NCI-H748 treated with DMSO at 0.1 percent for 48 hours (cell line): ENCODE measurements at regions not wholly inside any gene's neighbourhood (a gene's known extent, or its start where the extent isn't known, plus 50 kb on each side); places are given as distances from the start of the nearest gene placed in this dataset.

Source experiments
- DNase-seq: peaks from one replicate; lab custom pipeline; 2025; lab: John Stamatoyannopoulos, UW

DNA sequence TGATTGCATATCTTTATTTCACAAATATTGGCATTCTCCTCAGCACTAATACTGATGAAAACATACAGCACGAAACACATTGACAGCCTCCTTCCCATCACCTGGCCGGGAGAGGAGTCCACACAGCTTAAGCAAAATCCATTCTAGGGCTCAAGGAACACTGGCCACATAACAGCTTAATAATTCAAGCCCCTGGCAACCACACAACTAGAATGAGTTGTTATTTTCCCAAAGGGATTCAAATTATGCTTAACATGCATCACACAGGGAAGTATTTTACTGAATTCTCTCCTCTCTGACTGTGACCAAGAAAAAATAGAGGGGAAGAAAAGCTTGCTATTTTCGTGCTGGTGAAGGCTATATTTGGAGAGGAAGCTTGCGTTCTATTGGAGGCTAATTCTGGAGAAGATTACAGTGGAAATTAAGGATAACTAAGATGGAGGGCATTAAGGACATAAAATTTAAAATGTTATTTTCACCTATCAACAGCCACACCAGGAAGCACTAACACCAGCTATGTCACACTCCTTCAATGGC is 198.5 kb downstream of the ADGRG6 start:
- no peak for DNase-seq

DNA sequence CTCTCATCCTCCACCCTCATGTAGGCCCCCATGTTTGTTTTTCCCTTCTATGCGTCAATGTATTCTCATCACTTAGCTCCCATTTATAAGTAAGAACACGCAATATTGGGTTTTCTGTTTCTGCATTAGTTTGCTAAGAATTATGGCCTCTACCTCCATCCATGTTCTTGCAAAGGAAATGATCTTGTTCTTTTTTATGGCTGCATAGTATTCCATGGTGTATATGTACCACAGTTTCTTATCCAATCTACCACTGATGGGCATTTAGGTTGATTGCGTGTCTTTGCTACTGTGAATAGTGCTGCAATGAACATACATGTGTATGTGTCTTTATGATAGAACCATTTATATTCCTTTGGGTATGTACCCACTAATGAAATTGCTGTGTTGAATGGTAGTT is 200.0 kb downstream of the ADGRG6 start:
- no peak for DNase-seq

DNA sequence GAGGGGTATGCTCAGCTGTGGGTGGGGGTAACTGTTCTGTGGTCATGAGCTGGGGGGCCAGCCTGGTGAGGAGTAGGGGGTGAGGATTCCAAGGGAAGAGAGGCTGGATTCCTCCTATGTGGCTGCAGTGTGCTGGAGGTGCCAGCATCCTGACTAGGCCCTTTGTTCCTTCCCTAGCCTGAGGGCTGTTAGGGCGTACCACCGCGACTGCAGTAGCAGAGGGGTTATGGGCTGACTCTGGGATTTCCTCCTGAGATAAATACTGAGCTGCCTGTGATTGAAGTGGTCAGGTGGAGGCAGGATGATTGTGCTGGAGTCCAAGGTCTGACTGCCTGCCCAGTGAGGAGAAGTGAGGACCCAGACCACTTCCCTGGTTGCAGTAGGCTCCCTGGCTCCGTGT is 205.3 kb downstream of the ADGRG6 start:
- DNase-seq = no peak

DNA sequence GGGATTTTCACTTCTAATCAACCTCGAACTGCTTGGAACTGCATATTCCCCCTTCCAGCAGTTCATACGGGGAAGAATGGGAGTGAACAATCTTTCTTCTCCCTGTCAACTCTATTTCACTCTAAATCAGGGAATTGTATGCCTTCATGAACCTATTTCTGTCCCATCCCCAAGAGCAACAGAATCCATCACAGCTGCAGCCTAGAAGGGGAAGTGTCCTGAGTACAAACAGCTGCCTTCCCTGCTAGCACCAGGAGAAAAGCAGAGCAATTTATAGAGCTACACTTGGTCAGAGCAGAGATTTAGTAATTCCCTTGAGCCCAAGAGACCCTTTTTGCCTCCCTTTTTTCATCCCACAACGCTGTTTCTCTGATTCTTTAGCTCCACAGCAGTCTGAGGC is 208.4 kb downstream of the ADGRG6 start:
- no peak for DNase-seq

DNA sequence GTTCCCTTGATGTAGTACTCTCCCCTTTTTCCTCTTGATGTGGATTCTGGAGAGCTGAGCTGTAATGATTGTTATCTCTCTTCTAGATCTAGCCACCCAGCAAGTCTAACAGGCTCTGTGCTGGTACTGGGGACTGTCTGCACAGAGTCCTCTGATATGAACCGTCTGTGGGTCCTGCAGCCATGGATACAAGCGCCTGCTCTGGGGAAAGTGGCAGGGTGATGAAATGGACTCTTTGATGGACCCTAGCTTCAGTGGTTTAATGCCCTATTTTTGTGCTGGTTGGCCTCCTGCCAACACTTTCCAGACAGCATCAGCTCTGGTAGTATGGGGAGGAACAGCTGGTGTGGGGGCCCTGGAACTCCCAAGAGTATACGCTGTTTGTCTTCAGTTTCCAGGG is 216.3 kb downstream of the ADGRG6 start:
- no peak for DNase-seq

DNA sequence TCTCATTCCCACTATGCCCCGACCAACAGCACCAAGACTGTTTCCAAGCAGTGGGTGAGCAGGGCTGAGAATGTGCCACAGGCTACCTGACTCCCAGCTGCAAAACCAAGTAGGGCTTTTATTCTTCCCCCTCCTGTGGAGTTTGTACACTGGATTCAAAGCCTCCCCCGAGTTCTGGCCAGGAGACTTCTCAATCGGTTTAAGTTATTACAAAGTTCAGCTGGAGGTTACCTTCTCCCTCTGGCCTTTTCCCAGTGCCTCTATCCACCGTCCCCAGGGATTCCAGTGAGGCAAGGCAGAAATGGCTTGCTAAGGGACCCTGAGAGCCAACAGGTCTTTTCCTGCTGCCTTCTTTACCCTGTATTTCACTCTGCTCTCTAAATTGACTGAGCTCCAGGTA is 217.0 kb downstream of the ADGRG6 start:
- no peak for DNase-seq

DNA sequence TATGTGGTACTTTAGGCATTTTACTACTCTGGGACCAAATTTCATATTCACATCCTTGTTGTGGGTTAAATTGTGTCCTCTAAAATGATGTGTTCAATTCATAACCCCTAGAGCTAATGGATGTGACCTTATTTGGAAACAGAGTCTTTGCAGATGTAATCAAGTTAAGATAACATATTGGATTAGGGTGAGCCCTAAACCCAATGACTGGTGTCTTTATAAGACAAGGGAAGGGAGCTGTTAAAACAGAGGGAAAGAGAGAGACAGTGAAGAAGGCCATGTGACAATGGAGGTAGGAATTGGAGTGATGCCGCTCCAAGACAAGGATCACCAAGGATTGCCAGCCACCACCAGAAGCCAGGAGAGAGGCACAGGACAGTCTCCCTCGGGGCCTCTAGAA is 220.0 kb downstream of the ADGRG6 start:
- DNase-seq = no peak

DNA sequence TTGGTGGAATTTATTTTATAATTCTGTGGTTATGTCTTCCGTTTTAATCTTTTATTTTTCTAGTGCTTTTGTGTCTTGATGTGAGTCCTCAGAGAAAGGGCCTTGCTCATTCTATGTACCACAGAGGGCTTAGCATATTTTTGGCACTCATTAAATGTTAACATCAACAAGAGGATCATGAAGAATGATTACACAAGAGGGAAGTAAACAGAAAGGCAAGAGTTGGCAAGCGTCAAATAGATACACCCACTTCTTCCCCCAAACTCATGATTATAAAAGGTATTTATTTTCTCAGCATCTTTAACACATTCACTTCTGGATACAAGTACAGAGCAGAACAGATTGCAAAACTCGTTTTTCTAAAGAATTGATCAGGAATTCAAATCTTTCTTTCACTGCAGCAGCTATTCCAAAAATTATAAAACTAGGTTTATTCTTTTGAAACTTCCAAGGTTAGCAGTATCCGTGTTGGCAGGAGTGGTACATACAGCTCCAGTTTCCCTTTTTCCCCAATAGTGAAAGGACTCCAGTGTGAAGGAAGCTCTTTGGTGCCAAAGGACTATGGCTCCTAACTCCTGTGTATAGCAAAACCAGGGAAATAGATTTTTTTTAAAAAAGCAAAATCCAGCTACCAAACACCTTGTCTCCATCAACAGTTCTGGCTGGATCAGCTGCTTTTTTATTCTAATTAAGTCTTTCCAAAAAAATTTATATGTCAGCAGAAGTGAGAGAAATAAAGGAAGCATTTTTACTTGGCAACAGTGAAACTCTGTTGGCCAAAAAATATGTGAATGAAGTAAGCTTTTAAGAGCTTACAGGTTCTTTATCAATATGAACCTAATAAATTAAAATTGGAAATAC is 221.9 kb downstream of the ADGRG6 start:
- no peak for DNase-seq

DNA sequence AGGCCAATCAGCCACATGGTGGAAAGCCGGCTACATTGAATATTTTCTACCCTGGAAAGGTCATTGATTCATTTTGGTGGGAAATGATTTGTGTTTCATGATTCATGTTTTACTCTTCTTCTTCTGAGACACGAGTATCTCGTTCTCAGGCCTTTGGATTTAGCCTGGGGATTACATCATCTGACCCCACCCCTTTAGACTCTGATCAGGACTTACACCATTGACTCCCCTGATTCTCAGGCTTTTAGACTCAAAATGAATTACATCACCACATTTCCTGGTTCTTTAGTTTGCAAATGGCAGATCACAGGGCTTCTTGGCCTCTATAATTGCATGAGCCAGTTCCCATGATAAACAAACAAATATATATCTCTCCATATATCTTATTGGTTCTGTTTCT is 228.8 kb downstream of the ADGRG6 start:
- DNase-seq = no peak

DNA sequence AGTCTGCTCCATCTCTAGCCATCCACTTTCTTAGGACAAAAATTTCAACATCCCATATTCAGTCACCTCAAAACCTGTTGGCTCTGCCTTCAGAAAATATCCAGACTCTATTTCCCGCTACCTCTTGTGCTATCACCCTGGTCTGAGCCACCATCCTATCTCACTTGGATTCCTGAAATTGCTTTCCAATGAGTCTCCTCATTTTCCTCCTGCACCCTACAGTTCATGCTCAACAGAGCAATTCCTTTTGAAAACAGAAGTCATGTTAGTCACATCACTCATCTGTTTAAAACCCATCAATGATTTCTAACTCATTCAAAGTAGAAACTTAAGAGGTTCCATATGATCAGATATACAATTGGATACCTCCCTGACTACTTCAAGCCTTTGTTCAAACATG is 229.9 kb downstream of the ADGRG6 start:
- DNase-seq = no peak

DNA sequence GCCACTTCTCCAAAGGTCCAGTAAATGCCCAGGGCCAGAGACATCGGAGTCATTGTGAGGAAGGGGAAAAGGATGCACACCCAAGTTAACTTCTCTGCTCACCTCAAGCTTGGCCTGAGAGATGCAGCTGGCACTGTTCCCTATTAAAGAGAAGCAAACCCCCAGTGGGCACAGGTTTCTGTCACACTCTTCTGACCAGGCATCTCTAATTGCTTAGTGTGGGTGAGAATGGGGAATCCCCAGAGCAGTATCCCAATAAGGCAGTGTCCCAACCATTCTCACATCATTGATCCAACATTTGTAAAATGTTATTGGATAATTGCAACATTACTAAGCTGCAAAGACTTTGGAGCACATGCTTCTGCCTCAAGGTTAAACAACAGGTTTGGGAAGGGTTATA is 232.3 kb downstream of the ADGRG6 start:
- no peak for DNase-seq

DNA sequence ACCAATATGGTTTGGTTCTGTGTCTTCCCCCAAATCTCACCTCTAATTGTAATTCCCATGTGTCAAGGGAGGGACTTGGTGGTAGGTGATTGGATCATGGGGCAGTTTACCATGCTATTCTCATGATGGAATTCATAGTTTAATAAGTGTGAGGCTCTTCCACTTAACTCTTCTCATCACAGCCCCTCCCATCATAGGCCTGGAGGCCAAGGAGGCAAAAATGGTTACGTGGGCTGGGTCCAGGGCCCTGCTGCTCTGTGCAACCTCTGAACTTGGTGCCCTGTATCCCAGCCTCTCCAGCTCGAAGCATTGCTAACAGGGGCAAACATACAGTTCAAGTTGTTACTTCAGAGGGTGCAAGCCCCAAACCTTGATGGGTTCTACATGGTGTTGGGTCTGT is 232.7 kb downstream of the ADGRG6 start:
- DNase-seq = no peak

DNA sequence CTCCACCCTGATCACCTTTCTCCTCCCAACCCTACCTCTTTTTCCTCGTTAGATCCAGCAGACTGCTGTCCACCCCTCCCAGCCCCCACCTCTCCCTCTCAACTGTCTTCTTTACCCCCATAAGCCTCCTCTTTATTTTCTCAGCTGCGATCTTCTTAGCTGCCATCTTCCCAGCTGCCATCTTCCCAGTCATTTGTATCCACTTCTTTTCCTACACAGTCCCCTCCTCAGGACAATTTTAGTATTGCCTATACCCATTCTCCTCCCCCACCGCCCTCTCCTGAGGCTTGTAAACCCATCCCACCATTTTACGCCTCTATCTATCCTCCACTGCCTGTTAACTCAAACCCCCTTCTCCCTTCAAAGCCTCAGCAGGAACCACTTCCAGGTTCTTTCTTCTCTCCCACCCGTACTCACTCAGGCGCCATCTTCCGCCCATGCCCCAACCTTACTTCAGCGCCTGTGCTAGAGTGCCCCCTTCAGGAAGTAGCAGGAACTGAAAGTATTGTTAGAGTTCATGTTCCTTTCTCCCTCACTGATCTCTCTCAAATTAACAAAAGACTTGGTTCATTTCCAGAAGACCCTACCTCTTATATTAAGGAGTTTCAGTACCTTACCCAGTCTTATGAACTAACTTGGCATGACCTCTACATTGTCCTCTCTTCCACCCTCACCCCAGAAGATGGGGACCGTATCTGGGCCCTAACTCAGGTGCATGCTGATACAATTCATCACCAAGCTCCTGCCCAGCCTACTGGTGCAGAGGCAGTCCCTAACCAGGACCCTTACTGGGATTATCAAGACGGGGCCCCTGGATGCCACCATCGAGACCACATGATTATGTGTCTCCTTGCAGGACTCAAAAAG is 236.0 kb downstream of the ADGRG6 start:
- DNase-seq = no peak

DNA sequence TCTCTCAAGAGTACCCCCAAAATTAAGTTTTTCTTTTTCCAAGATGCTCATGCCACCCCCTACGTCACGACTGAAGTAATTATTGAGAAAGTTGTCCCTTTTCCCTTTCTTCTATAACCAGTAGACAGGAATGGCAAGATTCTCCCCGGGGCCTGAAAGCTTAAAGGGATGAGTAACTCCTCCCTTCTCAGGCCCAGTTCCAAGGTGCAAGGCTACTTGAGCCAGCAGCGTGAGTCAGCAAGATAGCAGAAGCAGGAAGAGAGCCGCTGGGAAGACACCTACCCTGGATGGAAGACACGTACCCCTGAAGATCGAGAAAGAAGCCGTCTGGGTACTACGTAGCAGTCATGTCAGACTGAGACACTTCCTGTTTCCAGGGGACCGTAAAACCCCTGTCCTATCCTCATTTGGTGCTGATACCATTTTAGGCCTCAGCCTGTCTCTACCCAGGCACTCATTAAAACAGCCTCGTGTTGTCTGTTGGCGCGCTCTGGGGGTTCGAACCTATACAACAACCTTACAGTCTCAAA is 241.0 kb downstream of the ADGRG6 start:
- DNase-seq = no peak

DNA sequence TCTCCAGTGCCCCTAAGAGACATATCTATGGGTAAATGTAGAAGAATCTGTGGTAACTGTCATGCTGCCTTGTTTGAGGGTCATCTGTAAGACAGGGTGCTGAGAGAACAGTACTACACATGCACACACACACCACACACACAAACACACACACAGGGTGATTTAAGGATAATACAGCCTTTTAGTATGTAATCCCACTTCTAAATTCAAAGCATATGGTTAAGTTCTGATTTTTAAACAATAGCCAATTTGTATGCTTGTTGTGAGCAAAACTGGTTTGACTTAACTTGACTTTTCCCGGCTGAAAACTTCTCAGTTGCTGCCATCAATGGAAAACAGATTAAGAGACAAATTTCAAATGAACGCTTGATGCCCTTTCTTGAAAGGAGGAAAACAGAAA is 241.8 kb downstream of the ADGRG6 start:
- DNase-seq = no peak

DNA sequence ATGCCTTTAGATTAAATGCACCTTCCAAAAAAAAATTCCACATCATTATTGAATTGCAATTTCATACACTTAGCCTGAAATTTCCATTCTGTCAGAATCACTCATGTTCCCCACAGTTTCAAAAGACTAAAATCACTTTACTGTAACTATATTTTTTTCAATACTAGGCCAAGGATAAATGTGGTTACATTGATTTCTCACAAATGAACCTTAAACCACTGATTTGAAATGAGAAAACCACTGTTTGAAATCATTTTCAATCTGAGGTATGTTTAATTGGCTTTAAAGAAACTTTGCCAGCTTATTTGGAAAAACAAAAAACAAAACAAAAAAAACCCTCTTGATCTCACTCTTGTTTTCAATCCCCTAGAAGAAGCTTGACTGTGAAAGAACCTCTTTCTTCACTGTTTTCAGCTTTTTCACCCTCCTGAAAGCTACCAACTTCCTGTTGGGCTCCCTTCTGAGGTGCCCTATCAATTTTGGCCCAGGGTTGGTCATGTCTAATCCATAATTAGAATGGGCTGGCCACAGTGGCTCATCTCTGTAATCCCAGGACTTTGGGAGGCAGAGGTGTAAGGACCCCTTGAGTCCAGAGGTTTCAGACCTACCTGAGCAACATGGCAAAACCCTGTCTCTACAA is 242.5 kb downstream of the ADGRG6 start:
- no peak for DNase-seq

DNA sequence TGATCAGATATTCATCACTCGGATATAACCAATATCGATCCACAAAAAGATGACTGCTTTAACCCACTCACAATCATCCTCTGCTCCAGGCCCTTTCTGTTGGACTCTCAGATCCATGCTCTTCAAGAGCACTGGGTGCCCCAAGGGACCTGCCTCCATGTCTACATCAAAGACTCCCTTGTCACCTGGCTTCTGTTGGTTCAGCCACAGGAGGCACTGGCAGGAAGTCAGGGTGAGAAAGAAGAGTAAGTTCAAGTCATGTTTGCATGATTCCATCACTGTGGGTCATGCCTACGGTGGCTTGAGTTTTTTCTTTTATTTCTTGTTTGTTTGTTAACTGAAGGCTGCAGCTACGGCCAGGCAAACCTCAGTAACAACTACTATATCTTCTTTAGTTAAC is 243.3 kb downstream of the ADGRG6 start:
- no peak for DNase-seq

DNA sequence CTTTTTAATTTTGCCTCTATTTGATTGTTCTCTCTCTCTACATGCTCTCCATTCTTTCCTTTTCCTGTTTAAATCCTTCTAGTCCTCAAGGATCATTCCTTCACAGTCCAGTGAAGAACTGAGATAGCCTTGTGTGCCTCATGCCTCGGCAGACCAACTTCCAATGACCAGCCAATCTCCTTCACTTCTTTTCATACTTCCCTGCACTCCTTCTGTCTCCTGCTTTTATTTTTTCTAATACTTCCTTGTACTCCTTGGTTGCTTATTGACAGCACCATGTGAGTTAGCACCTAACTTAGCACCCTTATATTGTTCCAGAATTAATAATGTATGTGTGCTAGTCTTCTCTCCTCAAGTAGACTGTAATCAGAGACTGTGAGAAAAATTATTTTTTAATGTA is 246.8 kb downstream of the ADGRG6 start:
- DNase-seq = no peak

DNA sequence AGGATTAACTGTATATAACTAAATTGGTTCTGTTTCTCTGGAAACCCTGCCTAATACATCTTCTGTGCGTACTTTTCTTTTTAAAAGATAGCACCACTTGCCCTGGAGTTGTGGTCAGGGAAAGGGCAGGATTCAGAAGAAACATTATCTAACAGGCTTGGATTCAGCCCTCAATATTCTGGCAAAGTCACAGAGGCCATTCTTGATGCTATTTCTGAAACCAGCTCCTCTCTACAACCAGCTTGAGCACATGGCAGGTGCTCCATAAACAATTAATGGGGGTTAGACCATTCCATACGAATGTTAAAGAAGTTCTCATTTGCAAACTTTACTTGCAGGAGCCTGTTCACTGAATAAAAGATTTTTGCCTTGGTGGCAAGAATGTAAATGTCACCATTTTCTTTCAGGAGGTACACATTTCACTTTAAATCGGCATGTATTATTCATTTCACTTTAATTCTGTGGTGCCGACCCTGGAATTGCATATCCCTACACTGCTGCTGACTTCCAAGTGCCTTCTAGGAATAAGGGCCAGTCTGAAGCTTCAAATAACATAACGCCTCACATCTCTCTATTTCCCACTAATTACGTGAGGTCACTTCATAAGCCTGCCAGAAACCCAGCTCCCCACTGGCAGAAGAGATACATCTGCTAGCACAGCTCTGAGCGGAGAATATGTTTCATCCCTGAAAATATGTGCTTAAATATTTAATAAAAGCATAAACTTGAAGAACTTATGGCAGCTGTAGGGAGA is 248.7 kb downstream of the ADGRG6 start:
- no peak for DNase-seq

DNA sequence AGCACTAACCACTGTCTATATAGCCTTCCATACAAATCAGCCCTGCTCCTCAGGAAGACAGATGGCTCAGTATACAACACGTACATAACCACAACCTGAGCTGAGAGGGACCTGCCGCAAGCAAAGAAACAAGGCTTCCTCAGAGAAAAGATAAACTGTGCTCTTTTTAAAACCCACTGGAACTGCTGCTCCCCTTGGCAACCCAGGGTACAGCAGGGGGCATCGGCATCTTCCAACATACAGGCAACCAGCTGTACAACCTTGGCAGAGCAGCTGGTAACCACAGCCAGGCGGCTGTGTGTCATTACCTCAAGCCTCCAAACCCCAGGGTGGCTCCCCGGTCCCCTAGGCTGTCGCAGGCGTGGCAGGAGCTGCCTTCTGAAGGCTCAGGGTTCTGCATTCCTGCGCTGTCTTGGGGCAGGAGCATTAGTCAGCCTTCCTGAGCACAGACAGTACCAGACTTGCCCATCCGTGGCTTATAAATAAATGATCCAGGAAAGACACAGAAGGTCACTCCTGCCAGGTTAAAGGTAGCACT is 249.5 kb downstream of the ADGRG6 start:
- DNase-seq = no peak

DNA sequence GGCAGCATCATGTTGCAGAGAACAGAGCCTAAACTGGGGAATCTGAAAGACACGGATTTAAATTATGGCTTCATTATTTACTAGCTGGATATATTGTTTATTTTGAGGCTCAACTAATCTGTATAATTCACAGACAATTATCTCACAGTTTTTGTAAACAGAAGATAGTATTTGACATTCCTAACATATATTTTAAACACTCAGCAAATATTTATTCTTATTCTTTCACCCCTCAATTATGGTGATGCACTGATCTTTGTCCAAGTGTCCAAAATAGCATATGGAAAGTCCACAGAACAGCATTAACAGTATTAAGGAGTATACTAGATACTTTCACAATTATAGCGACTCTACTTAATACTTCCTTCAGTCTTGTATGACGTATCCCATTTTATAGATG is 257.0 kb downstream of the ADGRG6 start:
- DNase-seq = no peak
